Inflammatory macrophage (primary cell): ENCODE measurements at regions not wholly inside any gene's neighbourhood (a gene's known extent, or its start where the extent isn't known, plus 50 kb on each side); places are given as distances from the start of the nearest gene placed in this dataset.

ENCODE experiments used
- DNase-seq, 2 donors: peaks; one replicate each; pipeline ENCODE4 v3.0.0-alpha.2; 2020 to 2022

- DNase-seq: no peak
These were observed 769.5 kb downstream of the TUSC7 start for GRCh38 chr3:117479095-117479494.

- DNase-seq: no peak
These were observed 770.9 kb downstream of the TUSC7 start for GRCh38 chr3:117480525-117480924.

GRCh38 chr3:117480972-117481371 lies 771.4 kb downstream of the TUSC7 start:
- DNase-seq: no peak

- no peak for DNase-seq
These were observed 774.3 kb downstream of the TUSC7 start for GRCh38 chr3:117483839-117484238.

- DNase-seq: no peak
These were observed 776.3 kb downstream of the TUSC7 start for GRCh38 chr3:117485841-117486240.

- DNase-seq: no peak
These were observed 777.4 kb downstream of the TUSC7 start for GRCh38 chr3:117486719-117487716.

- no peak for DNase-seq
These were observed 779.4 kb downstream of the TUSC7 start for GRCh38 chr3:117488983-117489382.

- peak in 1 of 2 donors; percentile 26 for DNase-seq
These were observed 780.1 kb downstream of the TUSC7 start for GRCh38 chr3:117489663-117490079.

GRCh38 chr3:117490716-117491115 lies 781.1 kb downstream of the TUSC7 start:
- peak; percentile 43 to 72 for DNase-seq

- DNase-seq: no peak
These were observed 786.0 kb downstream of the TUSC7 start for GRCh38 chr3:117495620-117496019.

GRCh38 chr3:117499189-117499870 lies 789.8 kb downstream of the TUSC7 start:
- no peak for DNase-seq

- DNase-seq: no peak
These were observed 798.4 kb downstream of the TUSC7 start for GRCh38 chr3:117507958-117508357.

- peak; percentile 59 to 65 for DNase-seq
These were observed 800.3 kb downstream of the TUSC7 start for GRCh38 chr3:117509858-117510257.

GRCh38 chr3:117510396-117510795 lies 800.8 kb downstream of the TUSC7 start:
- DNase-seq: no peak

GRCh38 chr3:117512975-117513374 lies 803.4 kb downstream of the TUSC7 start:
- DNase-seq: no peak

- no peak for DNase-seq
These were observed 805.7 kb downstream of the TUSC7 start for GRCh38 chr3:117515309-117515708.

- DNase-seq: no peak
These were observed 808.8 kb downstream of the TUSC7 start for GRCh38 chr3:117518364-117518763.

- no peak for DNase-seq
These were observed 810.2 kb downstream of the TUSC7 start for GRCh38 chr3:117519776-117520175.

- no peak for DNase-seq
These were observed 811.0 kb downstream of the TUSC7 start for GRCh38 chr3:117520582-117520981.

GRCh38 chr3:117523418-117523817 lies 813.8 kb downstream of the TUSC7 start:
- DNase-seq: no peak

GRCh38 chr3:117524890-117525289 lies 815.3 kb downstream of the TUSC7 start:
- peak in 1 of 2 donors; percentile 17 for DNase-seq

- peak; percentile 52 to 74 for DNase-seq
These were observed 817.0 kb downstream of the TUSC7 start for GRCh38 chr3:117526470-117527079.

GRCh38 chr3:117527346-117527745 lies 817.8 kb downstream of the TUSC7 start:
- no peak for DNase-seq
